ENCODE measurements at regions not wholly inside any gene's neighbourhood (a gene's known extent, or its start where the extent isn't known, plus 50 kb on each side); places are given as distances from the start of the nearest gene placed in this dataset.
"Not testable (repeated sequence)": the region's sequence is repeated elsewhere in the genome, so short reads cannot be mapped to it uniquely, and the experiment has no call there.

DNA sequence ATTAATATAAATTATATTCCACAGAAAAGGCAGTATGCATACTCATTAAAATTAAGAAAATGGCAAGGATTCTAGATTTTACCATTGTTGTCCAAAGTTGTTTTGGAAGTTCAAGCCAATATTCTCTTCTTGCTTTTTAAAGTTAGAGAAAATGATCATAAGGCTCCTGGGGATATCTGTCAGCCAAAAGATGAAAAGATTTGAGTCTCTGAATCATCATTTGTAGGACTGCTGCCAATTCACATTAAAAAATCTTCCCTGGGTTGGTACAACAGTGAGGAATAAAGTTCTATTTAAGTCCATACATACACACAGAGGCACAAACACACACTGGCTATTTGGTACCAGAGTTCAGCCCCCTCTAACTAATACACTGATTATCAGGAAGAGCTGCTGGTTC is 620.1 kb downstream of the COL12A1 start:
- no peak for DNase-seq (ENCODE audit: low read depth in 2 of 2)

GRCh38 chr6:74581681-74582080 is 624.2 kb downstream of the COL12A1 start:
- DNase-seq (ENCODE audit: low read depth in 2 of 2), result no peak

GRCh38 chr6:74579794-74580193 is 626.1 kb downstream of the COL12A1 start:
- DNase-seq (ENCODE audit: low read depth in 2 of 2), result no peak

DNA sequence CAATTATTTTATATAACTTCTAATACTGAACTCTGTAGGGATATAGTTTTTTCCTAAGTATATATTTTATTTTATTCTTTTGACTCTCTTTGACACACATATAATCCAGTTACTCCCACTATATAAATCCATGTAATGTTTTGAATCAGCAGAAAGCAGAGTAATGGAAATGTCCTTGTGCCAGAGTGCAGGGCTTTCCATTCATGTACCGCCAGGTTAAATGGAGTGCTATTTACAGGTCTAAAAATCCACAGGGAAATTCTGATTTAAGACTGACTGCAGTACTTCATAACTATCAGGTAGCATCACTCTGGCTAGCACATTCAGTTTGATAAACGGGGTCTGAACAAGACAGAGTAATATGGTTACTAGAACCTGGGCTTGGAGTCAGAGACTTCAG is 626.8 kb downstream of the COL12A1 start:
- DNase-seq (ENCODE audit: low read depth in 2 of 2), result no peak

DNA sequence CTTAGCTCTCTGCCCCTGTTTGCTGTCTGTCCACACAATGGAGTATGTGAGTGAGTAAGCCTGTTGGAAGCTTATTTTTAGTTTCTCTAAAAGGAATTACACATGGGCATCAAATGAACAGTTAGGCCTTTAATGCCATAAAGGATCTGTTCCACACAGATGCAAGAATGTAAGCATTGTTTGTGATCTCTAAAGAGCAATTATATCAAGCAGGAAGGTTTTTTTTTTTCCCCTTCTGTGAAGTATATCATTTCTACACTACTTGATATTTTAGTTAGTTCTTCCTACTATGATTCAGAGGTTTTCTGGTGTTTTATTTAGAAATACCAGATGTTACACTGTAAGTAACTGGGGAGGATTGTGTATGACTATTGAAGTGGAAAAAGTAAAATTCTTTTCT is 627.5 kb downstream of the COL12A1 start:
- peak; percentile 94 for DNase-seq (ENCODE audit: low read depth in 2 of 2)

- no peak for DNase-seq (ENCODE audit: low read depth in 2 of 2)
These were observed 628.2 kb downstream of the COL12A1 start for GRCh38 chr6:74577619-74578018.

DNA sequence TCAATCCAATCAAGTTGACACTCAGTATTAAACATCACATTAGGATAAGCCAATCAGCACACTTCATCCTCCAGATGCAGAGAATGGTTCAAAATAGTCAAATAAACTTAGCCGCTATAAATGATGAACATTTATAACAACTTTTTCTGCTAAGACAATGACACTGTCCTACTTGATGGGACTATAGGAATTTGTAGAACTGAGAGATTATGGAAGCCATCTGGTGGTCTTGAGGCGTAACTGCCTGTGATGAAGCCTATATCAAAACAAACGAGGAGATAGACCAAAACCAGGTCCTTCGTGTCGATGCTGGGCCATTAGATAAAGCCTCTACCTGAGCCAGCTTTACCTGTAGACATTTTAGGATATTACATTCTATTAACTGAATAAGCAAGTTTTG is 631.1 kb downstream of the COL12A1 start:
- DNase-seq (ENCODE audit: low read depth in 2 of 2), result no peak

DNA sequence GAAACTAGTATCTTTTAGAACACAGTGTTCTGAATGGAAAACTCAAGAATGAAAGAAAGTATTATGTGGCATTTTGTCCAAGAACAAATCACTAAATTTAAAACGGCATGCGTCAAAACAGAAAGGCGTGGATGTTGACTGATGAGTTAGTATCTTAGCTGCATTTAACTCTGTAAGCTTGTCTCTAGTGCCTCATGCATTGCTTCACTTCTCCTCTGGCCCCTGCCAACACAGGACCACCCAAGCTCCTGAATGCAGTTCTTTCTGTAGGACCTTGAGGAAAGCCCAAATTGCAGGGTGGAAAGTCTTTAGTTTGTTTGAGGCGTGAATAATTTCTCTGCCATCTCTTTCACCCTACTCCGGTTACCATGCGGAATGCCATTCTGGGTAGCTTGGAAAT is 632.2 kb downstream of the COL12A1 start:
- no peak for DNase-seq (ENCODE audit: low read depth in 2 of 2)

DNA sequence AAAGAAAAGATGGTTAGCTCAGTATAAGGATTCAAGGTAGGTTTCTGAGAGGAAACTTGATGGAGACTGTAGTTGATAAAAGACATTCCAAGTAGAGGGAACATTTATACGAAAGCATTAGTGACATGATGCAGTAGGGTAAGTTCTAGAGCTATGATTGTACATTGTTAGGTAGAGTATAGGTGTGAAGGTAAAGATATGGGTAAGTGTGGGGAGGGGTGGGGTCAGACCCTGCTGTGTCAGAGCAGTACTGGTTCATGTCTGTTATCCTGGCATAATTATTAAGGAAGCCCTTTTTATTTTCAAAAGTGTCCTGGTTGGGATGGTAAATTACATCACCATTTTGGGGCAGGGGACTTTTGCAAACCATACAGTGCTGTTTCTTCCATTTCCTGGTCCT is 635.8 kb downstream of the COL12A1 start:
- DNase-seq (ENCODE audit: low read depth in 2 of 2), result no peak

DNA sequence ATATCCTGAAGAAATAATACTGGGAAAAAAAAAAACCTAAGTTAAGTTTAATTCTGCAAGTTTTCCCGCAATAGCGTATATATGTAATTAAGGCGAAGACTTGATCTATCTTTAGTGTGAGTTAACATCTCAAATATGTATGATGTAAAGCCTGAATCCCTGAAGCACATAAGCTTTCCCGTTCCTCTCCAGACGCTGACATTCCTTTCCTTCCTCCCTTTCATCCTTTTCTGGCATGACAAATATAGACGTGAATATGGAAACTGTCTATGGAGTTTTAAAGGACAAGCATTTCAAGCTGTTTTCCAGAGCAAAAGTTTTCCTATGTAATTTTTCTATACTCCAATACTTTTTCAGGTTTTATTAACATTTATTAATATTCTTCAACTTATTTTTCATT is 637.0 kb downstream of the COL12A1 start:
- peak; percentile 84 to 87 for DNase-seq (ENCODE audit: low read depth in 2 of 2)

GRCh38 chr6:74567923-74568290 is 637.9 kb downstream of the COL12A1 start:
- DNase-seq (ENCODE audit: low read depth in 2 of 2), result not testable (repeated sequence)

GRCh38 chr6:74567281-74567922 is 638.5 kb downstream of the COL12A1 start:
- no peak for DNase-seq (ENCODE audit: low read depth in 2 of 2)

GRCh38 chr6:74557236-74557635 is 648.6 kb downstream of the COL12A1 start:
- DNase-seq (ENCODE audit: low read depth in 2 of 2), result no peak

DNA sequence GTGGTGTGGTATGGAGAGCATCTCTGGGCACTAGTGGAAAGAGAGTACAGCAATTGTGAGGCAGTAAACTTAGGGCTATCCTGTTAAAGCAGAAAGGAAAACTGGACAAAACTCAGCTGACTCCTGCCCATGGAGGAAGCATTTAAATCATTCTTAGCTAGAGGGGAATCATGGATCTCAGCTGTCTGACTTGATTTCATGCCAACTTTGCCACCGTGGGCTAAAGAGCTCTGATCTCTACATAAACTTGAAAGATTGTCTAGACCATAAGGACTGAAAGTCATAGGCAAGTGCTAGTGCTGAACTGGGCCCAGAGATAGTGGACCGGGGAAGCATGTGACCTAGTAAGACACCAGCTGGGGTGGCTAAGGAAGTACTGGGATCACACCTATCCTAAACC is 651.8 kb downstream of the COL12A1 start:
- DNase-seq (ENCODE audit: low read depth in 2 of 2), result no peak

GRCh38 chr6:74551896-74552295 is 654.0 kb downstream of the COL12A1 start:
- DNase-seq (ENCODE audit: low read depth in 2 of 2), result peak; percentile 88 to 89

DNA sequence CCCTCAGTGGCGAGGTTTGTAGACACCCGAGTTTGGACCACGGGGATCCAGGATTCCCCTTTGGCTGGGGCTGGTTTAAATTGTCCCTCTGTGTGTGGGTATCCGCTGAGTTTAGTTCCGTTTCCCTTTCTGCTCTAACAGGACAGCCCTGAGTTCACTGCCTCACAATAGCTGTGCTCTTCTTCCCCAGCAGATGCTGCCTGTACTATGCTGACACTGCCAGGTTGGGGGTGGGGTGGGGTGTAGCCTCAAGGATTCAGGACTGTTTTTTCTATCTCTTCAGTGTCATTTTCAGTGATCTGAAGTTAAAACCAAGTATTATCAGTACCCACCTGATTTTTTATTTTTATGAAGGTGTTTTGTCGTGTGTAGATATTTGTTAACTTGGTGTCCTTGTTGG is 655.0 kb downstream of the COL12A1 start:
- DNase-seq (ENCODE audit: low read depth in 2 of 2), result no peak

- no peak for DNase-seq (ENCODE audit: low read depth in 2 of 2)
These were observed 656.1 kb downstream of the COL12A1 start for GRCh38 chr6:74549746-74550145.

DNA sequence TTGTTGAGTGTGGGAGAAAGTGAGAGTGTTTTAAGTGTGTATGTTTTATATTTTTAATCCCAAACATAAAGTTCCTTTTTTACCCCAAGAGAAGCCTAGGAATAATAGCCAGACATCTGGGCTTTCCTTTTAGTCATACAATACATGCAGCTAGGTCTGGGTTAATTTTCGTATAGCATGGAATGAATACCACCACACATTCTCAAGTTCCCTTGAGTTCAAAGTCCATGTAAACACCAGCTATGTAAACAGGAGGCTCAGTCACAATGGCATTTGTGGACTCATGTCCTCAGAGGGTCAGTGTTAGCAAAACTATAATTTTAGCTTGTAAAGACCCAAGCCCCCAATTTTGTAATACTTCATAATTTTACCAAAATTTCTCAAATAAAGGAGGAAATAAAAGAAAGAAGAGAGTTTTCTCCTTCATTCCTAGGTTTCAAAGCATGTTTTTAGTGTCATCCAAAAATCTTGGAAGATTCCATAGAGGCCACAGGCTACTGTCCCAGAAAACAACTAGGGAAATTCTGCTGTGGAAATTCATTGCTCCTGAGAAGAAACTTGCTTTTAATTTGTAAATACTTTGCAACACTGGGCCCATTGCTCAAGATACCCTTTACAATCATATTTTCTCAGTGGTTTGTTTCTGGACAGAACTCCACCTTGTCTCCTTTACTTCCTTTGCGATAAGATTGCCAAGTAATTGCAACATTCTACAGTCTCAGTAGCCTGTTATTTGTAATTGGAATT is 671.2 kb downstream of the COL12A1 start:
- DNase-seq (ENCODE audit: low read depth in 2 of 2), result peak in 1 of 2 experiments; percentile 52

DNA sequence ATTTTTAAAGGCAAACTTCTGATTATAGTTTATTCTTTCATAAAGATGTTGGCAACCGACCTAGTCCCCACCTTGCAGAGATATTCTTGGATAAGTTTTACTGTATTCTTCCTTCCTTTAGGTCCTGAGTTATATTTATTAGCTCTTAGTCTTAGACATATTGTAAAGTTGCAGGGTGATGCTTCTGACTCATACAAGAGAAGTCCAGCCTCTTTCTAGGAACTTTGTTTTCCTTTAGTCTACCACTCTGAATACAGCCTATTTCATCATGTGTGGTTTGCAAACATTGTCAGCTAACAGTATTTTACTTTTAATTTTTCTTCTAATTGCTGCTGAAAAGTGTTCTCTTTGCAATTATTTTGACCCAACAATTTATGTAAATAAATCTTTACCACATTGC is 686.7 kb downstream of the COL12A1 start:
- peak; percentile 39 to 43 for DNase-seq (ENCODE audit: low read depth in 2 of 2)

GRCh38 chr6:74518035-74518434 is 687.8 kb downstream of the COL12A1 start:
- DNase-seq (ENCODE audit: low read depth in 2 of 2), result no peak

GRCh38 chr6:74510878-74511277 is 695.0 kb downstream of the COL12A1 start:
- peak in 1 of 2 experiments; percentile 14 for DNase-seq (ENCODE audit: low read depth in 2 of 2)

DNA sequence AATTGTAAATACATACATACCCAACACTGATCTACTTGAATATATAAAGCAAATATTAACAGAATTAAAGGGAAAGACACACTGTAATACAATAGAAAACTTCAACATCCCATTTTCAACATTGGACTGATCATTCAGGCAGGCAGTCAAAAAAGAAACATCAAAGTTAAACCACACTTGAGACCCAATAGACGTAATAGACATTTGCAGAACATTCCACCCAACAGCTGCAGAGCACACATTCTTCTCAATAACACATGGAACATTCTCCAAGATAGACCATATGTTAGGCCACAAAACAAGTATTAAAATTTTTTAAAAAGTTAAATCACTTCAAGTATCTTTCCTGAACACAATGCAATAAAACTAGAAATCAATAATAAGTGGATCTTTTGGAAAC is 698.2 kb downstream of the COL12A1 start:
- DNase-seq (ENCODE audit: low read depth in 2 of 2), result no peak

DNA sequence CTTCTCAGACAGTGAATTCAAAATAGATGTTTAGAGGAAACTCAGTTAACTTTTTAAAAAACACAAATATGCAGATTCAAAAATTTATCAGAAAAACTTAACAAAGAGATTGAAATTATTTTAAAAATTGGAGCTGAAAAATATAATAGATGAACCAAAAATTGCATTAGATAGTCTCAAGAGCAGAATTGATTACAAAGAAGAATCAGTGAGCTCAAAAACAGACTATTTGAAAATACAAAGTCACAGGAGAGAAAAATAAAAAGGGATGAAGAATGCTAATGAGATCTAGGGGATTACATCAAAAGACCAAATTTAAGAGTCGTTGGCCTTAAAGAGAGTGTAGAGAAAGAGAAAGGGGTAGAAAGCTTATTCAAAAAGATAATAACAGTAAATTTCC is 700.5 kb downstream of the COL12A1 start:
- no peak for DNase-seq (ENCODE audit: low read depth in 2 of 2)

- no peak for DNase-seq (ENCODE audit: low read depth in 2 of 2)
These were observed 700.9 kb downstream of the COL12A1 start for GRCh38 chr6:74504941-74505340.

Data from fibroblast of skin of left quadriceps (primary cell).